ENCODE measurements at regions not wholly inside any gene's neighbourhood (a gene's known extent, or its start where the extent isn't known, plus 50 kb on each side); places are given as distances from the start of the nearest gene placed in this dataset.

DNA sequence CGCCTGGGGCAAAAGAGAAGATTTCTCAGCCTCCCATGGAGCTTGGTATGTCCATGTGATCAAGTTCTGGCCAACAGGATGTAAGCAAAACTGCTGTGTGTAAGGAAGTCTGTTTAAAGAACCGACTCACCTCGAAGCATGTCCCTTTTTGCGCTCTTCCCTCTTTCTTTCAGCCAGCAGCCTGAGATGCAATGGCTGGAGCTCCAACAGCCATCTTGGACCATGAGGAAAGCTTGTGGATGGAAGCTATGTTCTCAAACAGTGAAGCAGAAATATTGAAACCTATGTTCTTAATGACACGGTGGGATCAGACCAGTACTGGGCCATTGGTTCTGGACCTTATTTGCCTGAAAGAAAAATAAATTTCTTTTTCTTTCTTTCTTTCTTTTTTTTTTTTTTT is 82.3 kb upstream of the SLC24A4 start:
- TF ChIP-seq, protein P1, sequence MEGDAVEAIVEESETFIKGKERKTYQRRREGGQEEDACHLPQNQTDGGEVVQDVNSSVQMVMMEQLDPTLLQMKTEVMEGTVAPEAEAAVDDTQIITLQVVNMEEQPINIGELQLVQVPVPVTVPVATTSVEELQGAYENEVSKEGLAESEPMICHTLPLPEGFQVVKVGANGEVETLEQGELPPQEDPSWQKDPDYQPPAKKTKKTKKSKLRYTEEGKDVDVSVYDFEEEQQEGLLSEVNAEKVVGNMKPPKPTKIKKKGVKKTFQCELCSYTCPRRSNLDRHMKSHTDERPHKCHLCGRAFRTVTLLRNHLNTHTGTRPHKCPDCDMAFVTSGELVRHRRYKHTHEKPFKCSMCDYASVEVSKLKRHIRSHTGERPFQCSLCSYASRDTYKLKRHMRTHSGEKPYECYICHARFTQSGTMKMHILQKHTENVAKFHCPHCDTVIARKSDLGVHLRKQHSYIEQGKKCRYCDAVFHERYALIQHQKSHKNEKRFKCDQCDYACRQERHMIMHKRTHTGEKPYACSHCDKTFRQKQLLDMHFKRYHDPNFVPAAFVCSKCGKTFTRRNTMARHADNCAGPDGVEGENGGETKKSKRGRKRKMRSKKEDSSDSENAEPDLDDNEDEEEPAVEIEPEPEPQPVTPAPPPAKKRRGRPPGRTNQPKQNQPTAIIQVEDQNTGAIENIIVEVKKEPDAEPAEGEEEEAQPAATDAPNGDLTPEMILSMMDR (IDR thresholded peaks at IDR 0.05) = no peak
- TF ChIP-seq POLR2A (IDR thresholded peaks at IDR 0.05) = no peak

Measured in Peyer's patch (tissue), 4 donors.